SJCRH30 (cell line): ENCODE measurements at regions not wholly inside any gene's neighbourhood (a gene's known extent, or its start where the extent isn't known, plus 50 kb on each side); places are given as distances from the start of the nearest gene placed in this dataset.
A peak's percentile ranks its signal among the peaks of the same experiment; 100 is the strongest.

Experiments used
- DNase-seq, 2 experiments: peaks; one replicate each; pipeline ENCODE4 v3.0.0-alpha.2; 2015 to 2020
- H3K27ac ChIP-seq: fragments of 250-450 bp; sonication (Bioruptor Pico); 2 replicates; pipeline ENCODE4 v1.5.1; 2020; ENCODE audit warnings: mild to moderate bottlenecking, moderate library complexity
- H3K27me3 ChIP-seq: fragments of 250-450 bp; sonication (Bioruptor Pico); 2 replicates; pipeline ENCODE4 v1.5.1; 2020; ENCODE audit warnings: mild to moderate bottlenecking, moderate library complexity
- H3K36me3 ChIP-seq: fragments of 250-450 bp; sonication (Bioruptor Pico); 2 replicates; pipeline ENCODE4 v1.5.1; 2020; ENCODE audit warnings: mild to moderate bottlenecking, moderate library complexity
- H3K4me1 ChIP-seq: fragments of 250-450 bp; sonication (Bioruptor Pico); 2 replicates; pipeline ENCODE4 v1.5.1; 2020; ENCODE audit warnings: mild to moderate bottlenecking, moderate library complexity
- H3K4me3 ChIP-seq: fragments of 250-450 bp; sonication (Bioruptor Pico); 2 replicates; pipeline ENCODE4 v1.5.1; 2020; ENCODE audit warnings: mild to moderate bottlenecking, moderate library complexity
- H3K9me3 ChIP-seq: fragments of 250-450 bp; sonication (Bioruptor Pico); replicated peaks from 2 replicates; pipeline ENCODE4 v1.5.1; 2020; ENCODE audit warnings: mild to moderate bottlenecking, moderate library complexity

GRCh38 chr13:76189882-76190519 lies 553.9 kb downstream of the LMO7 start:
- DNase-seq = no peak
- H3K4me3 ChIP-seq = no peak overlapping the region
- no peaks in the 10 kb centered on the region for H3K27me3 ChIP-seq
- H3K4me1 ChIP-seq = peaks cover 6% of the 10 kb centered on the region; the same call in 1 of the 2 replicates
- H3K36me3 ChIP-seq = no peaks in the 10 kb centered on the region
- H3K9me3 ChIP-seq = no peaks in the 10 kb centered on the region; the same call in 1 of the 2 replicates
- no peak overlapping the region for H3K27ac ChIP-seq

GRCh38 chr13:76175961-76176725 lies 540.0 kb downstream of the LMO7 start:
- Histone ChIP-seq H3K27me3 (no peaks in the 10 kb centered on the region), H3K27ac (no peak overlapping the region), H3K4me1 (no peaks in the 10 kb centered on the region), H3K9me3 (no peaks in the 10 kb centered on the region), H3K36me3 (no peaks in the 10 kb centered on the region), H3K4me3 (no peak overlapping the region)
- DNase-seq = no peak

- no peak overlapping the region for H3K27ac ChIP-seq
- no peak overlapping the region for H3K4me3 ChIP-seq
- no peaks in the 10 kb centered on the region for H3K27me3 ChIP-seq
- H3K4me1 ChIP-seq = no peaks in the 10 kb centered on the region
- no peaks in the 10 kb centered on the region for H3K36me3 ChIP-seq
- H3K9me3 ChIP-seq = no peaks in the 10 kb centered on the region
- DNase-seq = no peak
Measured at GRCh38 chr13:76168661-76169060, 532.5 kb downstream of the LMO7 start.

GRCh38 chr13:76164290-76164689 lies 528.2 kb downstream of the LMO7 start:
- Histone ChIP-seq H3K36me3 (no peaks in the 10 kb centered on the region), H3K9me3 (no peaks in the 10 kb centered on the region), H3K27ac (no peak overlapping the region), H3K4me1 (no peaks in the 10 kb centered on the region), H3K27me3 (no peaks in the 10 kb centered on the region), H3K4me3 (no peak overlapping the region)
- DNase-seq = no peak

GRCh38 chr13:76163761-76164160 lies 527.6 kb downstream of the LMO7 start:
- Histone ChIP-seq H3K36me3 (no peaks in the 10 kb centered on the region), H3K27me3 (no peaks in the 10 kb centered on the region), H3K4me1 (no peaks in the 10 kb centered on the region), H3K27ac (no peak overlapping the region), H3K4me3 (no peak overlapping the region), H3K9me3 (no peaks in the 10 kb centered on the region)
- no peak for DNase-seq

GRCh38 chr13:76160961-76161925 lies 525.1 kb downstream of the LMO7 start:
- Histone ChIP-seq H3K27ac (no peak overlapping the region), H3K27me3 (no peaks in the 10 kb centered on the region), H3K36me3 (no peaks in the 10 kb centered on the region), H3K9me3 (no peaks in the 10 kb centered on the region), H3K4me3 (no peak overlapping the region), H3K4me1 (no peaks in the 10 kb centered on the region)
- DNase-seq = peak; percentile 20 to 35

- H3K4me3 ChIP-seq = no peak overlapping the region
- H3K36me3 ChIP-seq = no peaks in the 10 kb centered on the region
- DNase-seq = no peak
- no peaks in the 10 kb centered on the region for H3K4me1 ChIP-seq
- H3K27me3 ChIP-seq = no peaks in the 10 kb centered on the region
- H3K27ac ChIP-seq = no peak overlapping the region
- no peaks in the 10 kb centered on the region for H3K9me3 ChIP-seq
Measured at GRCh38 chr13:76160506-76160905, 524.4 kb downstream of the LMO7 start.

GRCh38 chr13:76157926-76158325 lies 521.8 kb downstream of the LMO7 start:
- Histone ChIP-seq H3K4me1 (no peaks in the 10 kb centered on the region), H3K27ac (no peak overlapping the region), H3K36me3 (no peaks in the 10 kb centered on the region), H3K4me3 (no peak overlapping the region), H3K27me3 (no peaks in the 10 kb centered on the region), H3K9me3 (no peaks in the 10 kb centered on the region)
- no peak for DNase-seq

GRCh38 chr13:76153239-76153638 lies 517.1 kb downstream of the LMO7 start:
- Histone ChIP-seq H3K4me1 (no peaks in the 10 kb centered on the region), H3K9me3 (no peaks in the 10 kb centered on the region), H3K27me3 (no peaks in the 10 kb centered on the region), H3K4me3 (no peak overlapping the region), H3K27ac (no peak overlapping the region), H3K36me3 (no peaks in the 10 kb centered on the region)
- DNase-seq = no peak

GRCh38 chr13:76148926-76149325 lies 512.8 kb downstream of the LMO7 start:
- Histone ChIP-seq H3K27me3 (no peaks in the 10 kb centered on the region), H3K9me3 (no peaks in the 10 kb centered on the region), H3K27ac (no peak overlapping the region), H3K36me3 (no peaks in the 10 kb centered on the region), H3K4me1 (no peaks in the 10 kb centered on the region), H3K4me3 (no peak overlapping the region)
- DNase-seq = no peak

- Histone ChIP-seq H3K4me3 (no peak overlapping the region), H3K4me1 (no peaks in the 10 kb centered on the region), H3K36me3 (no peaks in the 10 kb centered on the region), H3K9me3 (no peaks in the 10 kb centered on the region), H3K27me3 (no peaks in the 10 kb centered on the region), H3K27ac (no peak overlapping the region)
- no peak for DNase-seq
Measured at GRCh38 chr13:76148374-76148773, 512.2 kb downstream of the LMO7 start.

- Histone ChIP-seq H3K4me1 (no peaks in the 10 kb centered on the region), H3K27ac (no peak overlapping the region), H3K4me3 (no peak overlapping the region), H3K27me3 (no peaks in the 10 kb centered on the region), H3K36me3 (no peaks in the 10 kb centered on the region), H3K9me3 (no peaks in the 10 kb centered on the region)
- DNase-seq = no peak
Measured at GRCh38 chr13:76132532-76132931, 496.4 kb downstream of the LMO7 start.

GRCh38 chr13:76131551-76131950 lies 495.4 kb downstream of the LMO7 start:
- Histone ChIP-seq H3K4me1 (no peaks in the 10 kb centered on the region), H3K27ac (no peak overlapping the region), H3K9me3 (no peaks in the 10 kb centered on the region), H3K27me3 (no peaks in the 10 kb centered on the region), H3K4me3 (no peak overlapping the region), H3K36me3 (no peaks in the 10 kb centered on the region)
- DNase-seq = no peak

- no peak overlapping the region for H3K4me3 ChIP-seq
- H3K27me3 ChIP-seq = no peaks in the 10 kb centered on the region
- H3K27ac ChIP-seq = no peak overlapping the region
- no peaks in the 10 kb centered on the region for H3K36me3 ChIP-seq
- H3K4me1 ChIP-seq = no peaks in the 10 kb centered on the region
- H3K9me3 ChIP-seq = no peaks in the 10 kb centered on the region
- DNase-seq = no peak
Measured at GRCh38 chr13:76129305-76130000, 493.3 kb downstream of the LMO7 start.
